Liver (tissue), 8 donors: ENCODE measurements at regions not wholly inside any gene's neighbourhood (a gene's known extent, or its start where the extent isn't known, plus 50 kb on each side); places are given as distances from the start of the nearest gene placed in this dataset.

ENCODE experiments used
- DNase-seq: peaks from one replicate; pipeline ENCODE4 v3.0.0-alpha.2; 2017; ENCODE audit warnings: low spot score
- H3K27ac ChIP-seq, 2 donors: one replicate each; pipeline ENCODE4 v1.7.0; 2013; ENCODE audit warnings: inconsistent platforms in 2 of 2, low read length in 2 of 2, control low read depth in 1 of 2, low read depth in 1 of 2, mild to moderate bottlenecking in 1 of 2
- H3K27me3 ChIP-seq, 4 donors: one replicate each; pipeline versions ENCODE4 v1.6.1 to v1.7.0; 2013; ENCODE audit warnings: low read length in 3 of 4, inconsistent platforms in 1 of 4, mild to moderate bottlenecking in 1 of 4, moderate library complexity in 1 of 4; ENCODE audit not compliant: control insufficient read depth in 4 of 4, insufficient read depth in 4 of 4
- H3K36me3 ChIP-seq, 4 donors: one replicate each; pipeline versions ENCODE4 v1.6.1 to v1.7.0; 2013; ENCODE audit warnings: low read length in 3 of 4, mild to moderate bottlenecking in 3 of 4, low read depth in 1 of 4, moderate library complexity in 1 of 4; ENCODE audit not compliant: control insufficient read depth in 4 of 4, insufficient read depth in 3 of 4
- H3K4me1 ChIP-seq, 4 donors: one replicate each; pipeline versions ENCODE4 v1.6.1 to v1.7.0; 2013; ENCODE audit warnings: low read length in 3 of 4, mild to moderate bottlenecking in 3 of 4, moderate library complexity in 1 of 4; ENCODE audit not compliant: control insufficient read depth in 4 of 4, insufficient read depth in 4 of 4
- H3K4me3 ChIP-seq, 3 donors: one replicate each; pipeline versions ENCODE4 v1.6.1 to v1.7.0; 2013; ENCODE audit warnings: low read length in 3 of 3, control low read depth in 1 of 3, low read depth in 1 of 3, mild to moderate bottlenecking in 1 of 3
- H3K9ac ChIP-seq, 2 donors: one replicate each; pipeline ENCODE4 v1.7.0; 2013; ENCODE audit warnings: low read length in 2 of 2, mild to moderate bottlenecking in 2 of 2, moderate library complexity in 2 of 2, control low read depth in 1 of 2, low read depth in 1 of 2
- H3K9me3 ChIP-seq, 4 donors: one replicate each; pipeline versions ENCODE4 v1.6.1 to v1.7.0; 2013; ENCODE audit warnings: low read length in 3 of 4; ENCODE audit not compliant: control insufficient read depth in 4 of 4
- ATF3 ChIP-seq: IDR thresholded peaks from 2 replicates; pipeline ENCODE4 v1.6.1; 2016; ENCODE audit warnings: antibody characterized with exemption
- EGR1 ChIP-seq, 2 donors: IDR thresholded peaks; 2 replicates each; pipeline ENCODE4 v1.6.1; 2016 to 2018; ENCODE audit warnings: antibody characterized with exemption in 2 of 2, low read depth in 2 of 2
- FOXA1 ChIP-seq: IDR thresholded peaks from 2 replicates; pipeline ENCODE4 v1.6.1; 2016; ENCODE audit warnings: antibody characterized with exemption
- FOXA2 ChIP-seq: IDR thresholded peaks from 2 replicates; pipeline ENCODE4 v1.6.1; 2016; ENCODE audit warnings: antibody characterized with exemption
- GABPA ChIP-seq, 2 donors: IDR thresholded peaks in 1 of 2; conservative IDR thresholded peaks in 1 of 2; 2 replicates each; pipeline ENCODE4 v1.6.1; 2016; ENCODE audit warnings: antibody characterized with exemption in 2 of 2, mild to moderate bottlenecking in 1 of 2, moderate library complexity in 1 of 2
- HNF4A ChIP-seq, 2 donors: conservative IDR thresholded peaks; 2 replicates each; pipeline ENCODE4 v1.6.1; 2016; ENCODE audit warnings: antibody characterized with exemption in 2 of 2, mild to moderate bottlenecking in 2 of 2
- HNF4G ChIP-seq: IDR thresholded peaks from 2 replicates; pipeline ENCODE4 v1.6.1; 2016; ENCODE audit warnings: antibody characterized with exemption
- JUND ChIP-seq, 2 donors: IDR thresholded peaks; 2 replicates each; pipeline ENCODE4 v1.6.1; 2016; ENCODE audit warnings: antibody characterized with exemption in 2 of 2
- NR2F2 ChIP-seq: IDR thresholded peaks from 2 replicates; pipeline ENCODE4 v1.6.1; 2016; ENCODE audit warnings: antibody characterized with exemption
- RAD21 ChIP-seq, 2 donors: IDR thresholded peaks; 2 replicates each; pipeline ENCODE4 v1.6.1; 2016; ENCODE audit warnings: antibody characterized with exemption in 2 of 2, mild to moderate bottlenecking in 2 of 2
- RXRA ChIP-seq, 2 donors: IDR thresholded peaks; 2 replicates each; pipeline ENCODE4 v1.6.1; 2017 to 2018; ENCODE audit warnings: antibody characterized with exemption in 2 of 2, mild to moderate bottlenecking in 1 of 2
- SP1 ChIP-seq: IDR thresholded peaks from 2 replicates; pipeline ENCODE4 v1.6.1; 2018; ENCODE audit warnings: antibody characterized with exemption, mild to moderate bottlenecking
- TAF1 ChIP-seq: conservative IDR thresholded peaks from 2 replicates; pipeline ENCODE4 v1.6.1; 2016; ENCODE audit warnings: antibody characterized with exemption, mild to moderate bottlenecking
- YY1 ChIP-seq: IDR thresholded peaks from 2 replicates; pipeline ENCODE4 v1.6.1; 2016; ENCODE audit warnings: antibody characterized with exemption, mild to moderate bottlenecking
- WGBS: extraction: QIAGEN DNeasy Blood & Tissue Kit; methylation state at CpG from one replicate; pipeline ENCODE4 v1.1.7; 2013; 5-methylcytosine and 5-hydroxymethylcytosine counted together
- TF ChIP-seq, protein P1 (sequence below): IDR thresholded peaks from 2 replicates; pipeline ENCODE4 v1.6.1; 2016; ENCODE audit warnings: antibody characterized with exemption, mild to moderate bottlenecking
- TF ChIP-seq, protein P2 (sequence below): fragments of 150-350 bp; IDR thresholded peaks from 2 replicates; pipeline ENCODE4 v1.5.1; 2017; ENCODE audit warnings: improper control_type of control experiment, low read depth, low read length; ENCODE audit not compliant: missing input control
- TF ChIP-seq, protein P3 (sequence below): IDR thresholded peaks from 2 replicates; pipeline ENCODE4 v1.6.1; 2016; ENCODE audit warnings: antibody characterized with exemption
- TF ChIP-seq, protein P4 (sequence below): IDR thresholded peaks from 2 replicates; pipeline ENCODE4 v1.6.1; 2016; ENCODE audit warnings: antibody characterized with exemption
- donor health status: healthy.
- donor health status: healthy.
- donor health status: healthy.
- donor health status: healthy.
- donor health status: healthy.

GRCh38 chr4:8685831-8686230 is 93.3 kb downstream of the CPZ start (continued):
- TF ChIP-seq, protein P1, sequence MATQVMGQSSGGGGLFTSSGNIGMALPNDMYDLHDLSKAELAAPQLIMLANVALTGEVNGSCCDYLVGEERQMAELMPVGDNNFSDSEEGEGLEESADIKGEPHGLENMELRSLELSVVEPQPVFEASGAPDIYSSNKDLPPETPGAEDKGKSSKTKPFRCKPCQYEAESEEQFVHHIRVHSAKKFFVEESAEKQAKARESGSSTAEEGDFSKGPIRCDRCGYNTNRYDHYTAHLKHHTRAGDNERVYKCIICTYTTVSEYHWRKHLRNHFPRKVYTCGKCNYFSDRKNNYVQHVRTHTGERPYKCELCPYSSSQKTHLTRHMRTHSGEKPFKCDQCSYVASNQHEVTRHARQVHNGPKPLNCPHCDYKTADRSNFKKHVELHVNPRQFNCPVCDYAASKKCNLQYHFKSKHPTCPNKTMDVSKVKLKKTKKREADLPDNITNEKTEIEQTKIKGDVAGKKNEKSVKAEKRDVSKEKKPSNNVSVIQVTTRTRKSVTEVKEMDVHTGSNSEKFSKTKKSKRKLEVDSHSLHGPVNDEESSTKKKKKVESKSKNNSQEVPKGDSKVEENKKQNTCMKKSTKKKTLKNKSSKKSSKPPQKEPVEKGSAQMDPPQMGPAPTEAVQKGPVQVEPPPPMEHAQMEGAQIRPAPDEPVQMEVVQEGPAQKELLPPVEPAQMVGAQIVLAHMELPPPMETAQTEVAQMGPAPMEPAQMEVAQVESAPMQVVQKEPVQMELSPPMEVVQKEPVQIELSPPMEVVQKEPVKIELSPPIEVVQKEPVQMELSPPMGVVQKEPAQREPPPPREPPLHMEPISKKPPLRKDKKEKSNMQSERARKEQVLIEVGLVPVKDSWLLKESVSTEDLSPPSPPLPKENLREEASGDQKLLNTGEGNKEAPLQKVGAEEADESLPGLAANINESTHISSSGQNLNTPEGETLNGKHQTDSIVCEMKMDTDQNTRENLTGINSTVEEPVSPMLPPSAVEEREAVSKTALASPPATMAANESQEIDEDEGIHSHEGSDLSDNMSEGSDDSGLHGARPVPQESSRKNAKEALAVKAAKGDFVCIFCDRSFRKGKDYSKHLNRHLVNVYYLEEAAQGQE, result no peak

- Histone ChIP-seq H3K27me3 (peaks cover 0 to 18% (median 1%) of the 10 kb centered on the region in 4 donors), H3K36me3 (no peaks in the 10 kb centered on the region), H3K4me3 (no peak overlapping the region), H3K9ac (no peak overlapping the region), H3K9me3 (no peaks in the 10 kb centered on the region), H3K4me1 (no peaks in the 10 kb centered on the region), H3K27ac (no peak overlapping the region)
- DNase-seq, result no peak
- WGBS, result 87% methylated on average over 5 of the region's 5 CpGs
- TF ChIP-seq EGR1 (IDR thresholded peaks at IDR 0.05; ENCODE audit: low read depth in 2 of 2) (no peak), HNF4G (no peak), SP1 (no peak), TAF1 (no peak), GABPA (IDR thresholded peaks at IDR 0.05 in 1 of 2, conservative IDR thresholded peaks at IDR 0.05 in 1 of 2) (no peak), YY1 (no peak), NR2F2 (no peak), RAD21 (IDR thresholded peaks at IDR 0.05) (no peak), ATF3 (no peak), FOXA2 (no peak), RXRA (IDR thresholded peaks at IDR 0.05) (no peak), FOXA1 (no peak)
- TF ChIP-seq, protein P2, sequence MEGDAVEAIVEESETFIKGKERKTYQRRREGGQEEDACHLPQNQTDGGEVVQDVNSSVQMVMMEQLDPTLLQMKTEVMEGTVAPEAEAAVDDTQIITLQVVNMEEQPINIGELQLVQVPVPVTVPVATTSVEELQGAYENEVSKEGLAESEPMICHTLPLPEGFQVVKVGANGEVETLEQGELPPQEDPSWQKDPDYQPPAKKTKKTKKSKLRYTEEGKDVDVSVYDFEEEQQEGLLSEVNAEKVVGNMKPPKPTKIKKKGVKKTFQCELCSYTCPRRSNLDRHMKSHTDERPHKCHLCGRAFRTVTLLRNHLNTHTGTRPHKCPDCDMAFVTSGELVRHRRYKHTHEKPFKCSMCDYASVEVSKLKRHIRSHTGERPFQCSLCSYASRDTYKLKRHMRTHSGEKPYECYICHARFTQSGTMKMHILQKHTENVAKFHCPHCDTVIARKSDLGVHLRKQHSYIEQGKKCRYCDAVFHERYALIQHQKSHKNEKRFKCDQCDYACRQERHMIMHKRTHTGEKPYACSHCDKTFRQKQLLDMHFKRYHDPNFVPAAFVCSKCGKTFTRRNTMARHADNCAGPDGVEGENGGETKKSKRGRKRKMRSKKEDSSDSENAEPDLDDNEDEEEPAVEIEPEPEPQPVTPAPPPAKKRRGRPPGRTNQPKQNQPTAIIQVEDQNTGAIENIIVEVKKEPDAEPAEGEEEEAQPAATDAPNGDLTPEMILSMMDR, result no peak
Measured at GRCh38 chr4:8683462-8683861, 90.9 kb downstream of the CPZ start.

DNA sequence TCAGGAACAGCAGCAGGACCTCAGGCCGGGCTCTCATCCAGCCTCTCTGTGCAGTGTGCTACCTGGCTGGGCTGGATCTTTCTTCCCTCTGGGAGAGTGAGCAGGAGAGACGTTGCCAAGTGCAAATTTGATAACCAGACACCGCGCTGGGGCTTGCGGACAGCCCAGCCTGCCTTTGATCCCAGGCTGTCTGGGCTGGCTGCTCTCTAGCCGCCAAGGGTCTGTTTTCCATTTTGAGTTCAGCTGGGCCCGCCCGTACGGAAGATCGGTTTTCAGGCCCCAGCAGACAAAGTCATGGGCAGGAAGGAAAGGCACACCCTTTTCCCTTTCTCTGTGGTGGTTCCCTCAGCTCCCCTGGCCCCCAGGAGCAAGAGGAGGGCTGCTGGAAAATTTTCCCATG is 90.2 kb downstream of the CPZ start:
- Histone ChIP-seq H3K4me1 (no peaks in the 10 kb centered on the region), H3K27me3 (peaks cover 0 to 14% (median 1%) of the 10 kb centered on the region in 4 donors), H3K27ac (no peak overlapping the region), H3K9ac (no peak overlapping the region), H3K9me3 (no peaks in the 10 kb centered on the region), H3K36me3 (no peaks in the 10 kb centered on the region), H3K4me3 (no peak overlapping the region)
- no peak for DNase-seq
- 60% methylated on average over 10 of the region's 10 CpGs for WGBS
- no peak for TF ChIP-seq HNF4A (conservative IDR thresholded peaks at IDR 0.05)
- no peak for TF ChIP-seq HNF4G
- TF ChIP-seq, protein P3, sequence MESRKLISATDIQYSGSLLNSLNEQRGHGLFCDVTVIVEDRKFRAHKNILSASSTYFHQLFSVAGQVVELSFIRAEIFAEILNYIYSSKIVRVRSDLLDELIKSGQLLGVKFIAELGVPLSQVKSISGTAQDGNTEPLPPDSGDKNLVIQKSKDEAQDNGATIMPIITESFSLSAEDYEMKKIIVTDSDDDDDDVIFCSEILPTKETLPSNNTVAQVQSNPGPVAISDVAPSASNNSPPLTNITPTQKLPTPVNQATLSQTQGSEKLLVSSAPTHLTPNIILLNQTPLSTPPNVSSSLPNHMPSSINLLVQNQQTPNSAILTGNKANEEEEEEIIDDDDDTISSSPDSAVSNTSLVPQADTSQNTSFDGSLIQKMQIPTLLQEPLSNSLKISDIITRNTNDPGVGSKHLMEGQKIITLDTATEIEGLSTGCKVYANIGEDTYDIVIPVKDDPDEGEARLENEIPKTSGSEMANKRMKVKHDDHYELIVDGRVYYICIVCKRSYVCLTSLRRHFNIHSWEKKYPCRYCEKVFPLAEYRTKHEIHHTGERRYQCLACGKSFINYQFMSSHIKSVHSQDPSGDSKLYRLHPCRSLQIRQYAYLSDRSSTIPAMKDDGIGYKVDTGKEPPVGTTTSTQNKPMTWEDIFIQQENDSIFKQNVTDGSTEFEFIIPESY, result no peak
- TF ChIP-seq YY1, result no peak
- TF ChIP-seq SP1, result no peak
- TF ChIP-seq, protein P4, sequence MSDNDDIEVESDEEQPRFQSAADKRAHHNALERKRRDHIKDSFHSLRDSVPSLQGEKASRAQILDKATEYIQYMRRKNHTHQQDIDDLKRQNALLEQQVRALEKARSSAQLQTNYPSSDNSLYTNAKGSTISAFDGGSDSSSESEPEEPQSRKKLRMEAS, result no peak
- no peak for TF ChIP-seq RAD21 (IDR thresholded peaks at IDR 0.05)
- no peak for TF ChIP-seq JUND (IDR thresholded peaks at IDR 0.05)
- no peak for TF ChIP-seq TAF1
- no peak for TF ChIP-seq FOXA1
- TF ChIP-seq, protein P1, result no peak
